ENCODE measurements at regions not wholly inside any gene's neighbourhood (a gene's known extent, or its start where the extent isn't known, plus 50 kb on each side); places are given as distances from the start of the nearest gene placed in this dataset.

GRCh38 chr10:61188691-61189090 is 244.7 kb upstream of the RHOBTB1 start (continued):
- no peak for TF ChIP-seq NFAT5 (CRISPR knock-in tag; IDR thresholded peaks at IDR 0.05)
- no peak for TF ChIP-seq POGK (CRISPR knock-in tag; conservative IDR thresholded peaks at IDR 0.05)
- TF ChIP-seq RFX5 (IDR thresholded peaks at IDR 0.05; ENCODE audit: low read depth, low read length), result no peak
- TF ChIP-seq ATM (IDR thresholded peaks at IDR 0.05; ENCODE audit: borderline replicate concordance), result no peak

- H2AFZ ChIP-seq (ENCODE audit: low read length), result no peak overlapping the region
- no TSS peak for BruUV-seq (replicated peaks)
- ATAC-seq (no peak), DNase-seq (ENCODE audit: low spot score) (no peak), FAIRE-seq (no peak)
- H3K4me1 ChIP-seq (ENCODE audit: insufficient read depth, low read length), result 0 out of 2 replicates have a peak, but pooled peaks cover 5% of the 10 kb centered on the region
- no peaks in the 10 kb centered on the region for H3K79me2 ChIP-seq (ENCODE audit: insufficient read depth, low read length)
- H3K27me3 ChIP-seq (ENCODE audit: control insufficient read depth in 1 of 2, insufficient read depth in 2 of 2, low read length in 2 of 2), result no peaks in the 10 kb centered on the region; a peak in 1 of 5 replicates
- no peak overlapping the region for H3K4me3 ChIP-seq (replicated peaks in 1 of 3; ENCODE audit: insufficient read depth in 1 of 3, low read depth in 2 of 3, low read length in 3 of 3)
- H3K27ac ChIP-seq (ENCODE audit: extremely low read length, insufficient read depth, low read length), result no peak overlapping the region
- ChIA-PET CTCF (ENCODE audit: low intra/inter-chr PET ratio, low total read pairs) (no interaction called here), POLR2A (no interaction called here)
- no peak overlapping the region for H3K4me2 ChIP-seq (ENCODE audit: low read depth, low read length)
- no peaks in the 10 kb centered on the region for H3K36me3 ChIP-seq (replicated peaks in 1 of 2; ENCODE audit: control insufficient read depth in 1 of 2, insufficient read depth in 2 of 2, low read length in 2 of 2)
- H4K20me1 ChIP-seq (ENCODE audit: insufficient read depth, low read length), result no peaks in the 10 kb centered on the region
- intact Hi-C loops (cut with micrococcal nuclease; ENCODE audit: unreplicated experiment) (no loop called here), in situ Hi-C loops (cut with HindIII; ENCODE audit: extremely low pct_ligation_motif_present, low pct_unique_long_range_greater_than_20kb) (no loop called here)
- H3K9me3 ChIP-seq (ENCODE audit: low read length), result peaks cover 17% of the 10 kb centered on the region; the same call in 1 of the 2 replicates
- H3K9ac ChIP-seq (ENCODE audit: insufficient read depth, low read depth, low read length), result no peak overlapping the region
- no peak for TF ChIP-seq ARID2 (CRISPR knock-in tag; IDR thresholded peaks at IDR 0.05; ENCODE audit: borderline replicate concordance)
- TF ChIP-seq PHF20 (CRISPR knock-in tag; IDR thresholded peaks at IDR 0.05), result no peak
- TF ChIP-seq ZNF639 (CRISPR knock-in tag; conservative IDR thresholded peaks at IDR 0.05), result no peak
- TF ChIP-seq SRSF4 (IDR thresholded peaks at IDR 0.05; ENCODE audit: low read depth, low read length, poor library complexity, severe bottlenecking), result no peak
- no peak for TF ChIP-seq ZNF264 (CRISPR knock-in tag; IDR thresholded peaks at IDR 0.05)
- TF ChIP-seq HBP1 (CRISPR knock-in tag; IDR thresholded peaks at IDR 0.05; ENCODE audit: low read depth), result no peak
- TF ChIP-seq KDM5B (CRISPR knock-in tag; IDR thresholded peaks at IDR 0.05; ENCODE audit: borderline replicate concordance), result no peak
- TF ChIP-seq TMF1 (CRISPR knock-in tag; IDR thresholded peaks at IDR 0.05; ENCODE audit: low read depth), result no peak
- TF ChIP-seq ZNF296 (CRISPR knock-in tag; conservative IDR thresholded peaks at IDR 0.05), result no peak
These were observed 244.1 kb upstream of the RHOBTB1 start for GRCh38 chr10:61188101-61188500.
